ENCODE measurements at regions not wholly inside any gene's neighbourhood (a gene's known extent, or its start where the extent isn't known, plus 50 kb on each side); places are given as distances from the start of the nearest gene placed in this dataset.
"Not testable (repeated sequence)": the region's sequence is repeated elsewhere in the genome, so short reads cannot be mapped to it uniquely, and the experiment has no call there.

DNA sequence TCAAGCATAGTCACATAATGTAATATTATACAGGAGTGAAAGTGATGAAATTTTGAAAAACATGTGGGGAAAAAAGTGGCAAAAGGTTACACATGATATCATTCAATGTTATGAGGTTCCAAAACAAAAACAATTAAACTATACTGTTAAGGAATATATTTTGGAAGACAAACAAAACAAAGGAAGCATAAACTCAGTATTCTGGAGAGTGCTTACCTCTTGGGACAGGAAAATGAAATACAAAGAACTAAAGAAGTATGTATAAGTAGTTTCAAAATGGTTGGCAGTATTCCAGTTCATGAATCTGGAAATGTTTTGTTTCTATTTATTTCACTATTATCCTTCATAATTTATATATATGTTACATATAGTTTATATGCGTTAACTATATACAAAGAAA is 213.5 kb downstream of the MOXD1 start:
- TF ChIP-seq, protein P1, sequence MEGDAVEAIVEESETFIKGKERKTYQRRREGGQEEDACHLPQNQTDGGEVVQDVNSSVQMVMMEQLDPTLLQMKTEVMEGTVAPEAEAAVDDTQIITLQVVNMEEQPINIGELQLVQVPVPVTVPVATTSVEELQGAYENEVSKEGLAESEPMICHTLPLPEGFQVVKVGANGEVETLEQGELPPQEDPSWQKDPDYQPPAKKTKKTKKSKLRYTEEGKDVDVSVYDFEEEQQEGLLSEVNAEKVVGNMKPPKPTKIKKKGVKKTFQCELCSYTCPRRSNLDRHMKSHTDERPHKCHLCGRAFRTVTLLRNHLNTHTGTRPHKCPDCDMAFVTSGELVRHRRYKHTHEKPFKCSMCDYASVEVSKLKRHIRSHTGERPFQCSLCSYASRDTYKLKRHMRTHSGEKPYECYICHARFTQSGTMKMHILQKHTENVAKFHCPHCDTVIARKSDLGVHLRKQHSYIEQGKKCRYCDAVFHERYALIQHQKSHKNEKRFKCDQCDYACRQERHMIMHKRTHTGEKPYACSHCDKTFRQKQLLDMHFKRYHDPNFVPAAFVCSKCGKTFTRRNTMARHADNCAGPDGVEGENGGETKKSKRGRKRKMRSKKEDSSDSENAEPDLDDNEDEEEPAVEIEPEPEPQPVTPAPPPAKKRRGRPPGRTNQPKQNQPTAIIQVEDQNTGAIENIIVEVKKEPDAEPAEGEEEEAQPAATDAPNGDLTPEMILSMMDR (IDR thresholded peaks at IDR 0.05; ENCODE audit: control extremely low read depth, extremely low read depth, low read depth, missing control alignments) = no peak
- POLR2A ChIA-PET = no interaction called here
- CTCF ChIA-PET = no interaction called here
- DNase-seq (ENCODE audit: extremely low spot score) = no peak

DNA sequence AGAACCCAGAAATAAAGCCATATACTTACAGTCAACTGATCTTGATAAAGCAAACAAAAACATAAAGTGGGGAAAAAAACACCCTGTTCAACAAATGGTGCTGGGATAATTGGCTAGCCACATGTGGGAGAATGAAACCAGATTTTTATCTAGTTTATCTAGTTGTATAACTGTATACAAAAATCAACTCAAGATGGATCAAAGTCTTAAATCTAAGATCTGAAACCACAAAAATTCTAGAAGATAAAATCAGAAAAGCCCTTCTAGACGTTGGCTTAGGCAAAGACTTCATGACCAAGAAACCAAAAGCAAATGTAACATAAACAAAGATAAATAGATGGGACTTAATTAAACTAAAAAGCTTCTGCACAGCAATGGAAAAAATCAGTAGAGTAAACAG is 216.3 kb downstream of the MOXD1 start:
- POLR2A ChIA-PET; CTCF ChIA-PET; DNase-seq (ENCODE audit: extremely low spot score): not testable (repeated sequence)

- DNase-seq (ENCODE audit: extremely low spot score) = no peak
- CTCF ChIA-PET = interaction anchor here (0.9 to 1.2 kb wide), 2 partner anchors 12 to 265 kb away, joined by 3 read pairs; no protein-coding TSS in a partner anchor
- POLR2A ChIA-PET = no interaction called here
- TF ChIP-seq, protein P1 (IDR thresholded peaks at IDR 0.05; ENCODE audit: control extremely low read depth, extremely low read depth, low read depth, missing control alignments) = no peak
Measured at GRCh38 chr6:132179955-132180354, 221.3 kb downstream of the MOXD1 start.

DNA sequence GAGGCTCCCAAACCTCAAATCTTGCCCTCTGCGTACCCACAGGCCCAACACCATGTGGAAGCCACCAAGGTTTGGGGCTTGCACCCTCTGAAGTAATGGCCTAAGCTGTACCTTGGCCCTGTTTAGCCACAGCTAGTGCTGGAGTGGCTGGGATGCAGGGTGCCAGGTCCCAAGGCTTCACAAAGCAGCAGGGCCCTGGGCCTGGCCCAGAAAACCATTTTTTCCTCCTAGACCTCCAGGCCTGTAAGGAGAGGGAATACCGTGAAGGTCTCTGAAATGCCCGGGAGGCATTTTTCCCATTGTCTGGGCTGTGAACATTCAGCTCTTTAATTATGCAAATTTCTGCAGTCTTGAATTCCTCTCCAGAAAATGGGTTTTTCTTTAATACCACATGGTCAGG is 223.7 kb upstream of the CCN2 start:
- POLR2A ChIA-PET = no interaction called here
- CTCF ChIA-PET = no interaction called here
- DNase-seq (ENCODE audit: extremely low spot score) = no peak
- TF ChIP-seq, protein P1 (IDR thresholded peaks at IDR 0.05; ENCODE audit: control extremely low read depth, extremely low read depth, low read depth, missing control alignments) = no peak

DNA sequence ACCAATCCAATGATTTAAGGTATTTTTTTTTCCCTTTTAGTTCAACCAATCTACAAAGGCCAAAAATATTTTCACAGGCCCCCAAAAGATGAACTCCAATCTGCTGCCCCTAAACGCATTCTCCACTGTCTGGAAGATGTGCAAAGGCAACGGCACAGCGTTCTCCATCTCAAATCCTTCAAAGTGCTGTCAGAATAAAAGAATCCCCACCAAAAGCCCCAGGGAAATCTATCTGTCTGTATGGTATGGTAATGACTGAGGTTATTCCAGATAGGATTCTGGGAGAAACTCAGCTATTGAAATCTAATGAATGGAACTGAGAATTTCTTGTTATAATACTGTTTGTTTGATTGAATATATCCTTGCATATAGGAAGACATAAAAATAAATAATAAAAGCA is 217.8 kb upstream of the CCN2 start:
- ChIA-PET POLR2A (no interaction called here), CTCF (interaction anchor here (1.1 kb wide), 1 partner anchor 50 kb away, joined by 3 read pairs; no protein-coding TSS in a partner anchor)
- DNase-seq (ENCODE audit: extremely low spot score) = no peak
- TF ChIP-seq, protein P1 (IDR thresholded peaks at IDR 0.05; ENCODE audit: control extremely low read depth, extremely low read depth, low read depth, missing control alignments) = no peak

DNA sequence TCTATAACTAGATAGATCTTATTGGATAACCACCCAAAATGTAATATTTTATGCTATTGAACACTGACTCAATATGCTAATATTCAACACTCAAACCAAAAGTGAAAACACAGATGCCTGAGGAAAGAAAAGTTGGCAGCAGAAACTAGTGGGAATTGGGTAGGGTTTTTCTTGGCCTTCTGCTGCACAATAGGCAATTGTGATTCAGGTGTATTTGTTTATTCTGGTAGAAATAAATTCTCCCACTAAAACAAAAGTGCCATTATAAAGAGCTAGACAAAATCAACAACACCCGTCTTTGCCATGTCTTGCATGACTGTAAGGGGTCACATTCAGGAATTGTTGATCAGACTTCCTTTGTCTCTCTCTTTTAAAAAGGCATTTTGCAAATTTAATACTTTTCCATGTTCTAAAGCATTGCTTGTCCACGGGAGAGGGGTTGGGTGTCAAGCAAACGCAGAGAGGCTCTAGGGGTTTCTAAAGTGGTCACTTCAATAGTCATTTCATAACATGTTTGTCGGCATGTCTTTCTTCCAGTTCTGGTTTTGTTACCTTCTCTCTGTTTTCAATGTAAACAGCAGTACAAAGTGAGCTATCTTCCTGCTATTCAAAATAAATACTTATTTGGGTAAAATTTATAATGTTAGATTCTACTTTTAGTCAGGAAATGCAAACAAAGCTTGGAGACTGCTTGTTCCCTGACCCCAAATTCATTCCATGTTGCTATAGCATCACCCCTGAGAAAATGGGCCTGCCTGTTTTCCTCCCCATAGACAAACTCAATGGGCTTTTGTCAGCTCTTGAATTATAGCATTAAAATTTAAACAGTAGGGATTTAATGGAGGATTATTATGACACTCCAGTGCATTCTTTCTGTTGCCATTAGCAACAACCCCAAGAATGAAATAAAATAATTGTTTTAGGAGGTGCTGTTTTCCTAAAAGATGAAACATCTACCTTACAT is 217.0 kb upstream of the CCN2 start:
- DNase-seq (ENCODE audit: extremely low spot score) = no peak
- POLR2A ChIA-PET = no interaction called here
- CTCF ChIA-PET = interaction anchor here (1.1 kb wide), 2 partner anchors 11 to 50 kb away, joined by 3 read pairs; no protein-coding TSS in a partner anchor
- TF ChIP-seq, protein P1 (IDR thresholded peaks at IDR 0.05; ENCODE audit: control extremely low read depth, extremely low read depth, low read depth, missing control alignments) = no peak

GRCh38 chr6:132166526-132167051 is 215.4 kb upstream of the CCN2 start:
- no peak for DNase-seq (ENCODE audit: extremely low spot score)
- ChIA-PET CTCF (interaction anchor here (1.1 kb wide), 1 partner anchor 12 kb away, joined by 3 read pairs; no protein-coding TSS in a partner anchor), POLR2A (no interaction called here)
- TF ChIP-seq, protein P1 (IDR thresholded peaks at IDR 0.05; ENCODE audit: control extremely low read depth, extremely low read depth, low read depth, missing control alignments) = no peak

All from GM10248 (cell line).